Neural cell (in vitro differentiated cells): ENCODE measurements at regions not wholly inside any gene's neighbourhood (a gene's known extent, or its start where the extent isn't known, plus 50 kb on each side); places are given as distances from the start of the nearest gene placed in this dataset.

Source experiments
- H2AFZ ChIP-seq: fragments of 200-600, 300-800 bp; sonication (generic), shearing (Covaris generic); 2 replicates; pipeline ENCODE4 v1.6.0; 2014; ENCODE audit warnings: low read depth, mild to moderate bottlenecking, antibody characterized with exemption, low read length, moderate library complexity
- H3F3A ChIP-seq: fragments of 200-600 bp; shearing (Covaris generic); 2 replicates; pipeline ENCODE4 v1.6.1; 2016; ENCODE audit warnings: mild to moderate bottlenecking, moderate library complexity, mixed read lengths, antibody characterized with exemption, low read length; ENCODE audit not compliant: insufficient read depth, poor library complexity, severe bottlenecking
- H3K27ac ChIP-seq: fragments of 200-600, 300-800 bp; sonication (generic), shearing (Covaris generic); 2 replicates; pipeline ENCODE4 v1.5.1; 2014; ENCODE audit warnings: mild to moderate bottlenecking, low read length, moderate library complexity
- H3K27me3 ChIP-seq: fragments of 300-800, 200-600 bp; sonication (generic), shearing (Covaris generic); 2 replicates; pipeline ENCODE4 v1.6.0; 2014; ENCODE audit warnings: mild to moderate bottlenecking, low read depth, low read length, moderate library complexity; ENCODE audit not compliant: insufficient read depth
- H3K36me3 ChIP-seq: fragments of 300-800, 200-600 bp; sonication (generic), shearing (Covaris generic); 2 replicates; pipeline ENCODE4 v1.5.1; 2014; ENCODE audit warnings: mild to moderate bottlenecking, antibody characterized with exemption, low read length, moderate library complexity; ENCODE audit not compliant: insufficient read depth
- H3K4me2 ChIP-seq: fragments of 300-800, 200-600 bp; sonication (generic), shearing (Covaris generic); 2 replicates; pipeline ENCODE4 v1.6.0; 2014; ENCODE audit warnings: mild to moderate bottlenecking, low read length
- H3K4me3 ChIP-seq: fragments of 300-800, 200-600 bp; sonication (generic), shearing (Covaris generic); 2 replicates; pipeline ENCODE4 v1.5.1; 2014; ENCODE audit warnings: mild to moderate bottlenecking, low read length, moderate library complexity
- H3K79me2 ChIP-seq: fragments of 200-600 bp; shearing (Covaris generic); replicated peaks from 2 replicates; pipeline ENCODE4 v1.6.0; 2014; ENCODE audit warnings: mild to moderate bottlenecking, low read length, moderate library complexity; ENCODE audit not compliant: insufficient read depth
- H3K9ac ChIP-seq: fragments of 300-800, 200-600 bp; sonication (generic), shearing (Covaris generic); 2 replicates; pipeline ENCODE4 v1.6.1; 2016; ENCODE audit warnings: mild to moderate bottlenecking, low read length, mixed read lengths
- H3K9me2 ChIP-seq: fragments of 200-600 bp; shearing (Covaris generic); 2 replicates; pipeline ENCODE4 v1.6.1; 2016; ENCODE audit warnings: mild to moderate bottlenecking, low read length, mixed read lengths; ENCODE audit not compliant: insufficient read depth
- H3K9me3 ChIP-seq: fragments of 200-600, 300-800 bp; sonication (generic), shearing (Covaris generic); 2 replicates; pipeline ENCODE4 v1.6.1; 2016; ENCODE audit warnings: mild to moderate bottlenecking, mixed run types, low read length, moderate library complexity, mixed read lengths
- H4K20me1 ChIP-seq: fragments of 200-600 bp; shearing (Covaris generic); 2 replicates; pipeline ENCODE4 v1.6.1; 2016; ENCODE audit warnings: mild to moderate bottlenecking, mixed run types; ENCODE audit not compliant: insufficient read depth
- CTCF ChIP-seq: fragments of 450-650 bp; IDR thresholded peaks from 2 replicates; pipeline ENCODE4 v1.5.1; 2014; ENCODE audit warnings: antibody characterized with exemption, mild to moderate bottlenecking, moderate library complexity; ENCODE audit not compliant: poor library complexity, severe bottlenecking
- EP300 ChIP-seq: fragments of 450-650 bp; conservative IDR thresholded peaks from 2 replicates; pipeline ENCODE4 v1.6.1; 2014; ENCODE audit warnings: antibody characterized with exemption, mild to moderate bottlenecking, moderate library complexity; ENCODE audit not compliant: poor library complexity, severe bottlenecking
- EZH2 ChIP-seq: fragments of 200-600, 300-800 bp; shearing (Covaris generic), sonication (generic); IDR thresholded peaks from 2 replicates; pipeline ENCODE4 v1.6.1; 2014; ENCODE audit warnings: antibody characterized with exemption, low read length, borderline replicate concordance, mild to moderate bottlenecking; ENCODE audit not compliant: insufficient read depth, poor library complexity, severe bottlenecking
- MXI1 ChIP-seq: fragments of 450-650 bp; conservative IDR thresholded peaks from 2 replicates; pipeline ENCODE4 v1.6.1; 2014; ENCODE audit warnings: antibody characterized with exemption, mild to moderate bottlenecking; ENCODE audit not compliant: poor library complexity, severe bottlenecking
- POLR2AphosphoS5 ChIP-seq: IDR thresholded peaks from 2 replicates; pipeline ENCODE4 v1.6.1; 2012
- RAD21 ChIP-seq: fragments of 450-650 bp; conservative IDR thresholded peaks from 2 replicates; pipeline ENCODE4 v1.6.1; 2014; ENCODE audit warnings: antibody characterized with exemption, mild to moderate bottlenecking, moderate library complexity
- REST ChIP-seq: IDR thresholded peaks from 2 replicates; pipeline ENCODE4 v1.6.1; 2012; ENCODE audit warnings: borderline replicate concordance
- SMC3 ChIP-seq: fragments of 450-650 bp; conservative IDR thresholded peaks from 2 replicates; pipeline ENCODE4 v1.6.1; 2014; ENCODE audit warnings: antibody characterized with exemption, mild to moderate bottlenecking, moderate library complexity; ENCODE audit not compliant: poor library complexity
- TAF1 ChIP-seq: IDR thresholded peaks from 2 replicates; pipeline ENCODE4 v1.6.1; 2012; ENCODE audit warnings: low read depth

- no peak for TF ChIP-seq MXI1
- no peak for TF ChIP-seq CTCF
- no peak for TF ChIP-seq SMC3
- no peak for TF ChIP-seq REST
- no peak for TF ChIP-seq TAF1
- no peak for TF ChIP-seq POLR2AphosphoS5
- no peak for TF ChIP-seq EP300
- TF ChIP-seq RAD21 = no peak
- TF ChIP-seq EZH2 = no peak
- Histone ChIP-seq H3F3A (no peaks in the 10 kb centered on the region), H3K27ac (no peak overlapping the region), H4K20me1 (no peaks in the 10 kb centered on the region), H2AFZ (no peak overlapping the region), H3K79me2 (no peaks in the 10 kb centered on the region), H3K27me3 (no peaks in the 10 kb centered on the region), H3K36me3 (no peaks in the 10 kb centered on the region), H3K9me2 (no peaks in the 10 kb centered on the region), H3K9me3 (no peaks in the 10 kb centered on the region), H3K9ac (no peak overlapping the region), H3K4me3 (no peak overlapping the region), H3K4me2 (no peak overlapping the region)
These were observed 326.6 kb upstream of the KLF6 start for GRCh38 chr10:4111643-4112042.

- H3K27me3 ChIP-seq = no peaks in the 10 kb centered on the region
- no peak overlapping the region for H2AFZ ChIP-seq
- H3K4me2 ChIP-seq = no peak overlapping the region
- H3K9ac ChIP-seq = no peak overlapping the region
- H3F3A ChIP-seq = no peaks in the 10 kb centered on the region
- no peaks in the 10 kb centered on the region for H3K36me3 ChIP-seq
- H3K79me2 ChIP-seq = no peaks in the 10 kb centered on the region
- no peak for TF ChIP-seq REST
- no peak for TF ChIP-seq RAD21
- TF ChIP-seq CTCF = no peak
- no peak for TF ChIP-seq POLR2AphosphoS5
- no peak for TF ChIP-seq EZH2
- no peak for TF ChIP-seq EP300
- no peak for TF ChIP-seq SMC3
- TF ChIP-seq TAF1 = no peak
- TF ChIP-seq MXI1 = no peak
- no peaks in the 10 kb centered on the region for H3K9me2 ChIP-seq
- no peaks in the 10 kb centered on the region for H3K9me3 ChIP-seq
- H3K27ac ChIP-seq = no peak overlapping the region
- H3K4me3 ChIP-seq = no peak overlapping the region
- no peaks in the 10 kb centered on the region for H4K20me1 ChIP-seq
These were observed 324.5 kb upstream of the KLF6 start for GRCh38 chr10:4109469-4109868.
